Mammary epithelial cell (primary cell): ENCODE measurements at regions not wholly inside any gene's neighbourhood (a gene's known extent, or its start where the extent isn't known, plus 50 kb on each side); places are given as distances from the start of the nearest gene placed in this dataset.

Experiments
- EZH2 ChIP-seq: IDR thresholded peaks from 2 replicates; pipeline ENCODE4 v1.6.1; 2012; ENCODE audit warnings: low read length, inconsistent platforms, borderline replicate concordance
- TF ChIP-seq, protein P1 (sequence below), 2 donors: IDR thresholded peaks in 1 of 2; conservative IDR thresholded peaks in 1 of 2; 2 replicates each; pipeline ENCODE4 v1.5.1; 2011 to 2012; ENCODE audit warnings: inconsistent platforms in 2 of 2, low read length in 2 of 2, mild to moderate bottlenecking in 2 of 2, control low read depth in 1 of 2, low read depth in 1 of 2; ENCODE audit not compliant: insufficient read depth in 1 of 2; ENCODE audit errors: extremely low read depth in 1 of 2

DNA sequence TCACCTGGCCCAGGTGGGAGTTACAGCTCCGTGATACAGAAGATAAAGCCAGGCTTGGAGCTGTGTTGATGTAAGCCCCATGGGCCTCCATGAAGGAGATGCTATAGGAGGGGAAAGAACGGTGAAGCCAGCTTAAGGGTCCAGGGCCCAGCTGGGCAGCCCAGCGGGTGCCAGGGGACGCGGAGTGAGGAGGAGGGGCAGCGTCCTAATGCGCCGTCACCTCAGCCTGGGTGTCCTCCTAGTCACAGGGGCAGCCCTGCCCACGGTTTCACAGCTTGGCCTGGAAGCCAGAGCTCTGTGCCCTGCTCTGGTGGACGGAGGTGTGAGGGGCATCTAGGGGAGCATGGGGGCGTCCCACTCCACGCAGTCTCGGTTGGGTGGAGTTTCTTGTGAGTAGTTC is 52.7 kb upstream of the TTC34 start:
- TF ChIP-seq, protein P1, sequence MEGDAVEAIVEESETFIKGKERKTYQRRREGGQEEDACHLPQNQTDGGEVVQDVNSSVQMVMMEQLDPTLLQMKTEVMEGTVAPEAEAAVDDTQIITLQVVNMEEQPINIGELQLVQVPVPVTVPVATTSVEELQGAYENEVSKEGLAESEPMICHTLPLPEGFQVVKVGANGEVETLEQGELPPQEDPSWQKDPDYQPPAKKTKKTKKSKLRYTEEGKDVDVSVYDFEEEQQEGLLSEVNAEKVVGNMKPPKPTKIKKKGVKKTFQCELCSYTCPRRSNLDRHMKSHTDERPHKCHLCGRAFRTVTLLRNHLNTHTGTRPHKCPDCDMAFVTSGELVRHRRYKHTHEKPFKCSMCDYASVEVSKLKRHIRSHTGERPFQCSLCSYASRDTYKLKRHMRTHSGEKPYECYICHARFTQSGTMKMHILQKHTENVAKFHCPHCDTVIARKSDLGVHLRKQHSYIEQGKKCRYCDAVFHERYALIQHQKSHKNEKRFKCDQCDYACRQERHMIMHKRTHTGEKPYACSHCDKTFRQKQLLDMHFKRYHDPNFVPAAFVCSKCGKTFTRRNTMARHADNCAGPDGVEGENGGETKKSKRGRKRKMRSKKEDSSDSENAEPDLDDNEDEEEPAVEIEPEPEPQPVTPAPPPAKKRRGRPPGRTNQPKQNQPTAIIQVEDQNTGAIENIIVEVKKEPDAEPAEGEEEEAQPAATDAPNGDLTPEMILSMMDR (conservative IDR thresholded peaks at IDR 0.05 in 1 of 2, IDR thresholded peaks at IDR 0.05 in 1 of 2; ENCODE audit: extremely low read depth in 1 of 2, insufficient read depth in 1 of 2, low read depth in 1 of 2, low read length in 2 of 2): no peak
- TF ChIP-seq EZH2: no peak
